SU-DHL-6 (cell line): ENCODE measurements at regions not wholly inside any gene's neighbourhood (a gene's known extent, or its start where the extent isn't known, plus 50 kb on each side); places are given as distances from the start of the nearest gene placed in this dataset.

Experiments used
- CTCF ChIP-seq: fragments of 200-600 bp; sonication (generic); IDR thresholded peaks from one replicate; pipeline ENCODE4 v1.5.1; 2017; ENCODE audit warnings: antibody characterized with exemption, mild to moderate bottlenecking, low read length, moderate library complexity; ENCODE audit not compliant: insufficient read depth, poor library complexity, severe bottlenecking
- EZH2phosphoT487 ChIP-seq: fragments of 200-600 bp; sonication (generic), shearing (Covaris generic); conservative IDR thresholded peaks from 2 replicates; pipeline ENCODE4 v1.6.1; 2018; ENCODE audit warnings: mild to moderate bottlenecking, antibody characterized with exemption, low read length, moderate library complexity, mixed read lengths

- TF ChIP-seq CTCF = no peak
- TF ChIP-seq EZH2phosphoT487 = no peak
These were observed 519.2 kb upstream of the PCDH15 start for GRCh38 chr10:55320187-55320700.
